ENCODE measurements at regions not wholly inside any gene's neighbourhood (a gene's known extent, or its start where the extent isn't known, plus 50 kb on each side); places are given as distances from the start of the nearest gene placed in this dataset.

DNA sequence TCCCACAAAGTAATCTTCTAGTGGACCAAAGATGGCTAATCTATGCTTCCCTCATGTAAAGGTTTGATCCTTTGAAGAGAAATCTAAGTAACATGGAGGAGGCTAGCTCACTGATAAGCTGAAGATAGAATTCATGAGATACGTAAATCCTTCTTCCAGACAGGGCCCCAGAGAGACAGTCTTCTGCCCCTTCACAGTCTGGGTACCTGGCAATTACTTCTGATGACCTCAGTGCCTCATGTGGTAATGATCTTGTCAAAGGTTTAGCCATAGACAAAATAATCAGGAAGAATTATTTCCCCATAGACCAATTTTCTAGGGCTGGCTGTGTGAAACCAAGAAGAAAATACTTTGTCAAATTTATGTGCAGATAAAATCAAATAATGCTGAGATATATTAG is 495.8 kb downstream of the METTL4 start:
- no peak for DNase-seq

DNA sequence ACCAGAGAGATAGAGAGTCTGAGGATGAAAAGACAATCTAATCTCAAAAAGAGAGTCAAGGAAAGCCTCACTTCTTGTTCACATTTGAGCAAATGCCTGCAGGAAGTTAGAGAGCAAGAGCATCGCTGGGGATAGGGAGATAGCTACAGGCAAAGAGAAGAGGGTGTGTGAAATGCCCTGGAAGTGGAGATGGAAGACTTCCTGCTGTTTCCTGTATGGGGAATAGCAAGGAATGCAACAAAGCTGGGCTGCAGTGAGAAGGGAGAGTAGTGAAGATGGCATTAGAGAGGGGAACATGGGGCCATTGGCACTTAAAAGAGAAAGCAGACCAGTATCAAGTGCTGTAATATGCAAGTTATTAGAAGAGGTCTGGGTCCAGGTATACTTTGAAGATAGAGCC is 488.6 kb downstream of the METTL4 start:
- no peak for DNase-seq

DNA sequence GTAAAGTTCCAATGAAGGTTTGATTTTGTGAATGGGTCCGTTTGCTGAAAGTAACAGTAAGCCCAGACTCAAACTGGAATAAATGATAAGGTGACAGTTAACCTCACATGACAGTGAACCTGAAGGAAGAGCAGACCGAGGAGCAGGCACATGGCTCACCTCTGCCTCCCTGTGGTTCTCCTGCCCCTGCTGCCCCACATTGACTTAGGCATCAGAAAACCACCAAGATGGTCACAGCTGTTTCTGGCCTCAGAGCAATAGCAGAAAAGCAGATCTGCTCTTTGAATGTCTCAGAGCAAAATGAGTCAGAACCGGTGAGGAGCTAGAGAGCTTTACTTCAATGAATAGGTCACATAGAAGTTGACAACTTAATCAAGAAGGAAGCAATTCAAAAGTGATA is 487.6 kb downstream of the METTL4 start:
- no peak for DNase-seq

DNA sequence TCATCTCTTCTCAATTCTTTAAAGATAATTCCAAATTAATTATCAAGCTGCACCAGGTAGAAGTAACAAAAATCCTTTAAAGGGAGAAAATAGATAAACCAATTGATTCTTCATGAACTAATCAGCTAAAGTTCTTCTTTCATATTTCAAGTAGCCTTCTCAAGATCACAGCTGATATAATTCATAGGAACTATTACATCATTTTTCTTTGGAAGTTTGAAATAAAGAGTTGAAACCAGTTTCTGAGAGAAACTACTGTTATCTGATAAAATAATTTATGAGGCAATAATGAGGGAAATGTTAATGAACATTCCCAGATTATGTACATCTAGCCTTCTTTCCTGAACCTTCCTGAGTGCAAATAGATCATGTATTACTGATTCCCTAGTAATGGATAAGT is 484.9 kb downstream of the METTL4 start:
- DNase-seq, result no peak

DNA sequence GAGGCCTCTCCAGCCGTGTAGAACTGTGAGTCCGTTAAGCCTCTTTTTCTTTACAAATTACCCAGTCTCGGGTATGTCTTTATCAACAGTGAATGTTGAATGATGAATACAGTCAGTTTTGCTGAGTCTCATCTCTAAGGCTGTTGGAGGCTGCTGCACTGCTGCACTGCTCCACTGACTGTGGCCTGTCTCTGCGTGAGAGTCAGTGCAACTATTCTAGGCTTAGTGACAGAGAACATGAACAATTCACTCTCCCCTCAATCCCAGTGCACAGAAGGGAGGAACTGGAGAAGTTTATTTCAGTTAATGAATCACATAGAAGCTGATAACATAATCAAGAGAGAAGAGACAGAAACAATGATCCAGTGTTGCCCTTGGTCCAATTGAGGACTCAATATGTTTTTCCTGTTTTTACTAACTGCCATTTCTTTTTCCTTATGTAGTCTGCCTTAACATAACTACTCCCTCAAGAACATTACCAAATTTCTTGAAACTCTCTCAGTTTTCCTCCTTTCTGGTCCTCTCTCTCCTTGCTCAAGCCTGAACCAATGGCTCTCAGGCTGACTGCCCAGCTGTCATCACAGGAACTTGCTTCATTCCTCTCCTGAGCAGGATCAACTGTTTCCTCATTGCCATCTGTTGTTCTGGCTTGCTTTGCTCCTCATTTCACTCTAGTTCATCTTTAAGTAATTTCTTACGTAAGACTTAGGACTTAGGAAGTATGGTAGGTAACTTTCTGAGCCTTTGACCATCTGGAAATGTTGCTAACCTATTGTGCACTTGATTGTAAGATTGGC is 483.2 kb downstream of the METTL4 start:
- no peak for DNase-seq

DNA sequence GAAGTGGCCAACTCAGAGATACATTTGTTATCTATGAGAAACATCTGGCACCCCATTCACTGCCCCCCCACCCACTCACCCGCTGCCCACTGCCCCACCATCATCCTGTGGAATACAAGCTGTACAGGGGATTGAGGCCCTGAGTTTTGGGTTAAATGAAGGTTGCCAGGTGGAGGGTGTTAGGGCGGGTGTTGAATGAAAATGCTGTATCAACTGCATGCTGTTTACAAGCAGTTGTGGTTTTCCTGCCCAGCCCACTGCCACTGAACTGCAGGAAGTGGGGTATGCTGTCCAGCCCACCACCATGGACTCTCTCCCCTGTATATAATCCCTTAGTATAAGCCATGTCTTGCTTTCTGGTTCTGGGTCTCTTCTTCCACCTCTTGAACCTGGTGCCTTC is 481.9 kb downstream of the METTL4 start:
- no peak for DNase-seq

DNA sequence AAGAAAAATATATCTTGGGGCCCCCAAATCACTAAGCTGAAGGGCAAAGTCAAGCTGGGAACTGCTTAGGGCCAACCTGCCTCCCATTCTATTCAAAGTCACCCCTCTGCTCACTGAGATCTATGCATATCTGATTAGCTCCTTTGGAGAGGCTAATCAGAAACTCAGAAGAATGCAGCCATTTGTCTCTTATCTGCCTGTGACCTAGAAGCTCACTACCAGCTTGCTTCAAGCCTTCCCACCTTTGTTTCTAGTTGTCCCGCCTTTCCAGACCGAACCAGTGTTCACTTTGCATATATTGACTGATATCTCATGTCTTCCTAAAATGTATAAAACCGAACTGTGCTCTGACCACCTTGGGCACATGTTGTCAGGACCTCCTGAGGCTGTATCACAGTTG is 479.4 kb downstream of the METTL4 start:
- no peak for DNase-seq

DNA sequence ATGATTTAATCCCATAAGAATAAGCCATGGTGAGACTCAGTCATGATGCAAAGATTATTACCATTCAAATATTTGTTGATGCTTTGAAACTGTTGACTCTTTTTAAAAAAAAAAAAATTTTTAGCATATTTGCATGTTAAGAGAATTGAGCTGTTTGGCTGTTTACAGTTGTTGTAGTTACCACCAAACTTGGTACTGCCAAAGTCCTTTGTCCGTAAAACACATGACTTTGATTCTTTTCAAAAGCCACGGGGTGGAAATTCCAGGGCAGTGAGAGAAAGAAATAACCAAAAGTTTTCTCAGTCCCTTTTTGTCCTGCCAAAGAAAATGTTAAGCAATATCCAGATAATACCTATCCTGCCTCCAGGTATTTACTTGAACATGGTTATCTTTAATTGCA is 474.8 kb downstream of the METTL4 start:
- no peak for DNase-seq

DNA sequence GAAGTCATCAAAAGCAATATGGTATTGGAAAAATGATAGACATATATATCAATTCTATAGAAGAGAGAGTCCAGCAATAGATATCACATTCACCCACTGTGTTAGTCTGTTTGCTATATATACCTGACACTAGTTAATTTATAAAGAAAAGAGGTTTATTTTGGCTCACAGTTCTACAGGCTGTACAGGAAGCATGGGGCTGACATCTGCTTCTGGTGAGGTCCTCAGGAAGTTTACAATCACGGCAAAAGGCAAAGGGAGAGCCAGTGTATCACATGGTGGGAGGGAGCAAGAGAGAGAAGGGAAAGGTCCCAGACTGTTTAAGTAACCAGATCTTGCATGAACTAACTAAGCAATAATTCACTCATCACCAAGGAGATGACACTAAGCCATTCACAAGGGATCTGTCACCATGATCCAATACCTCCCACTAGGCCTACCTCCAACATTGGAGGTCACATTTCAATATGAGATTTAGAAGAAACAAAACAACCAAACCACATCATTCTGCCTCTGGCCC is 470.6 kb downstream of the METTL4 start:
- no peak for DNase-seq

DNA sequence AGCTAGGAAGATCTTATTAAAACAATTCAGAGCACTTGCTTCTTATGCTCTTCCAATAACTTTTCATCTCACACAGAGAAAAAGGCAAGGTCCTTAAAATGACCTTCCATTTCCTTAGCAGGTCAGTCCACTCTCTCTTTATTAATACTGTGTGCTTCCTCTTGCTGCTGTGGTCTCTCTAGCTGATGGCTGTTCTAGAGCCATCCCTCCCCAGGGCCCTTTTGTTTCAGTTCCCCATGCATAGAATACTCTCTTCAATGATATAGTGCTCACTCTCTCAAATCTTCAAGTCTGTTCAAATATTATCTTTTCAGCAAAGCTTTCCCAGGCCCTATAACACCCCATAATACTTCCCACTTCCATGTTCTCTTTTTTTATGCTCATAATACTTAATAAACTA is 469.3 kb downstream of the METTL4 start:
- DNase-seq, result no peak

DNA sequence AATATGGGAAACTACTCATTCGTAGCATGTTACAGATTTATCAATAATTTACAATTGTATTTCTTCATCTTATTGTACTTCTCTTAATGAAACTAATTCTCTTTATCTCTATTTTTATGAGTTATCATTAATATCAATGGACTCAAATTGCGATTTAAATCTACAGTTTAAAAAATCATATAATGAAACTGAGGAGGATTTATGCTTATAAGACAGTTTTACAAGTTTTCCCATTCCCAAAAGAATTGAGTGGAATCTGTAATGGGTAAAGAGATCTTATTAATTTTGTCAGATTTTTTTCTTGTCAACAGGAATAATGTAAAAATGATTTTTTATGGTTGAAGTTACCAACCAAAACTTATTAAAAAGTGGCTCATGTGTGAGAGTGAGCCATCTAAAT is 468.0 kb downstream of the METTL4 start:
- no peak for DNase-seq

DNA sequence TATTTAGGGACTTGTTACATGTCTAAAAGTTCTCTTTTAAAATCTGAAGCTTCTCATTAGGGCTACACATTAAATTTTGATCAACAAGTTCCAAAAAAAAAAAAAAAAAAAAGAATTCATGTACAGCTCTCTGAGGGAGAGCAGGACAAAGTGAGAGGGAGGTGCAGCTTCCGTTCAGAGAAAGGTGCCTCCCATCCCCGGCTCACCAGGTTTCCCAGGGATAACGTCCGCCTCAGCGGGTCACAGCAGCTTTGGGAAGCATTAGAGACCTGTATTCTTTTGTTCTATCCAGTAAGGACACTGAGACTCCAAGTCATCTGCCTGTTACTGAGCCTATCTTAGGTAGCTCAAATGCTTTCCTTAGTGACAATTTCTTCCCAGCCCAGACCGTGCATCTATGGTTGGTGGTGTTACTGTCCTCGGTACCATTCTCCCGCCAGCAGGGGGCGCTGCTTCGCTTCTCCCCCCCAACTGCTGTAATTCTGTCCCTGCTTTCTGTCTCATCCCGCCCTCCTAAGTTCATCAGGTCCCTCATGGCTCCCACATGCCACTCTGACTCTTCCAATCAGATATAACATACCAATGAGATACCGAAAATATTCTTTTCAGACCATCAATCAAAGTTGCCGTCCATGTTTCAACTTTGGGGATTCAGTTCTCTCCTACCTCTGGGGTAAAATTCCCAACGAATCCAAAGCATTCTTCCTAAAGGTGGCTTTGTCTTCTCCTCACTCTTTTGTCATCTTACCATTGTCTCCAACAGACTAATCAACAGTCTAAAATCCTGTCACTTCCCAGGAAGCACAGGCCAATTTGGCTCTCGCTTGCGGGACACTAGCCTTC is 466.5 kb downstream of the METTL4 start:
- peak; percentile 41 for DNase-seq

DNA sequence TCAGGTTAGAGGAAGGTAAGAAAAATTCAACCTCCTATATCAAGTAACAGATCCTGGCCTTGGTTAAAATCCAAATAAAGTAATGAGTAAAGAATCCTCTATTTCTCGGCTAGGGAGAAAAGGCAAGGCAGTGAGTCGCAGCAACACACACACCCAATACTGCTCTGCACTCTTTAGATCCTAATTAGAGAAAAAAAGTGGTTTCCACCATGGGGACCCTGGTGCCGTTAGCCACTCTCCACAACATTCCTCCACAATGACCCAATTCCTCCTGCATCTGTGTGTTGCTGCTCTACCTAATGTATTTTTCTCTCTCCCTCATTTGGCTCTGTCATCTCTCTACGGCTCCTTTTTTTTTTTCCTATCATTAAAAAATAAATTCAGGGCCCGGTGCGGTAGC is 462.7 kb downstream of the METTL4 start:
- DNase-seq, result no peak

DNA sequence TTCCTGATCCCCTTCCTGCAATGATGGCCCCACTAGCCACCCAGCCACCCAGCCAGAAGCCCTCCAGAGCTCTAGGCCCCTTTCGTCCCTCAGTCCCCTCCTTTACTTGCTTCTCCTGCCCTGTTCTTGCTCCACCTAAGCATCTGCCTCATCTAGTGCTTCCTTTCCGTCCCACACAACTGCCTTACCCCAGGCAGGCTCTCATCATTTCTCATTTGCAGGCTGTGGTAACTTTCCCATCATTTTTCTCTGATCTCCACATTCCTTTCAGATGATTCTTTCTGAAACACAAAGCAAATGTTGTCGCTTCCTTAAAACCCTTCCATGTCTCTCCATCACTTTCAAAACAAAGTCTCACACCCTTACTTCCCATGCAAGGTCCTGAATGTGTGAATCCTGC is 459.8 kb downstream of the METTL4 start:
- DNase-seq, result no peak

DNA sequence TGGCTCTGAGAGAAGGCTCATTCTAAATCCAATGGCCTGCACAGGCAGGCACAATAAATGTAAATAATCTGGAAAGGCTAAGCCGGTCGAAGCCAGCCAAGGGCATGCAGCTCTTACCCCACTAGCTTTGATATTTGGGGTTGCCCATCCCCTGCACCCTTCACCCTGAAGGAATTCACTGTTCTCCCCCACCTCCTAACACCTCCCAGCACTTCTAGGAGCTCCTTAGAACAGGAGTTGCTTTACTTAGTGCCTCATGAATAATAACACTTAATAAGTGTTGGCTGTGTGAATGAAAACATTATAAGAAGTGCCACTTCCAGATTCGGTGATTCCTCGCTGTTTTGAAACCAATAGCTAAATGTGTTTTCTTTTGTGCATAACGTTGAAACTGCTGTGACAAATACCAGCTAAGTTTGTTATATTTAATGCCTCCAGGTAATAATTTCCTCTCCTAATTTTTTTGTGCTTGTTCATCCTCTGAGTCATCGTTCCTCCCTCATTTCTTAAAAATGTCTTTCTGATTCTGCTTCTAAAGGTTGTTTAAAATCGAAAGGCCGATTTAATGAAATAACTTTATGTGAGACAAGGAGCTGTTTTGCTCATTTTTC is 458.8 kb downstream of the METTL4 start:
- DNase-seq, result no peak

DNA sequence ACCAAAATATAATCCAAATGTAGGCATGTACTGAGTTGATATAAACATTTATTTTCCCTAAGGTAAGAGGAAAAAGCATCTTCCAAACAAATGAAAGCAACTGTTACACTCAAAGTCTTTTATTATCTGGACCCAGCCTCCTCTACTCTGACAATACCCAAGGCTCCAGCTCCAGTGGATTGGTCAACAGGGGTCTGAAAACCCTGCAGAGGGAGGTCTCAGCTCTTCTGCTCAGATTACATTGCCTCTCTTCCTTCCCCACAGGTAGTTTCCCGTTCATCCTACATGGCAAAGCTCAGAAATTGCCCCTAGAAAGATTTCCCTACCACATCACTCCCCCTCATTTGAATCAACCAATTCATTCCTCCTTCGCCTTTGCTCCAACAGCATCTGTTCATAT is 457.0 kb downstream of the METTL4 start:
- no peak for DNase-seq

DNA sequence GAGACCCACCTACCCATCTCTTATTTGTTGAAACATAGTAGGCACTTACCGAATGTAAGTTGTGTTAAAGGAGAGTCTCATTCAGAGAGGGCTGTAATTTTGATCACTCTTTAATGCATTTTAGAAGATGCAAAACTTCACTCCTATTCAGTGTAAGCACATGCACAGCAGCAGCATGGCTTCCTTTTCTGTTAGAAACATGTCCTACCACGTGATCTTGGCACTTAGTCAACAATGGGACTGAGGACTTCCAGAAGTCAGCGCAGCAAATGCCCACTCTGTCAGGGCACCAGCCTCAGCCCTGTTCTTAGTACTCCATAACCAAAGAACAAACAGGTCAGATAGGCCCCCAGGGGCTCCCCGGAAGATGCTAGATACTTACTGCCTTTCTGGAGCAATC is 456.5 kb downstream of the METTL4 start:
- no peak for DNase-seq

DNA sequence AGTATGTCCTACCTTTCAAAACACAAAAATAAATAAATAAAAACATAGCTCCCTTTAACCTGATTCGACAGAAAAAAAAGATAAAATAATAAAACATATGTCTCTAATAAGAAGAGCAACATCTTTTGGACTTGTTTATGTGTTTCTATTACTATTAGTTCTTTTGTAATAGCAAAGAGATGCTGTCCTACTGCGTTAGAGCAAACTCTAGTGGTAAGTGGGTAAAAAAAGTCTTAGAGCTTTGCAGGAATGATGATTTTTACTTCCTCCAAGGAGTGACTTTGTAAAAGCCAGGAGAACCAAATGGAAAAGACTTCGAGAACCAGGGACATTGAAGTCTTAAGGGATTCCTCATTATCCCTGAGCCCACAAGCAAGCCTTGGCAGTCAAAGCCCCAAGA is 450.1 kb downstream of the METTL4 start:
- no peak for DNase-seq

DNA sequence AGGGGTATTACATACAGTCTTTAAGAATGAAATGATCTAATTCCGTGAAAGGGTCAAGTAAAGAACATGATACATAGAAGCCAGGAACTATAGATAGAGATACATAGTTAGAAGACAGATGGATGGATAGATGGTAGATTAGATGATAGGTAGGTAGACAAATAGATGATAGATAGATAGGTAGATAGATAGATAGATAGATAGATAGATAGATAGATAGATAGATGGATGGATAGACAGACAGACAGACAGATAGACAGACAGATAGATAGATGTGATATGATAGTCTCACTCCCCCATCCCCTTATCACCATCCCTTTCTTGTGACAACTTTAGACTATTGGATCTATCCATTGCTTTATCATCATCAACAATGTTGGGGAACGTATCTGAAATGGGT is 448.2 kb downstream of the METTL4 start:
- no peak for DNase-seq

DNA sequence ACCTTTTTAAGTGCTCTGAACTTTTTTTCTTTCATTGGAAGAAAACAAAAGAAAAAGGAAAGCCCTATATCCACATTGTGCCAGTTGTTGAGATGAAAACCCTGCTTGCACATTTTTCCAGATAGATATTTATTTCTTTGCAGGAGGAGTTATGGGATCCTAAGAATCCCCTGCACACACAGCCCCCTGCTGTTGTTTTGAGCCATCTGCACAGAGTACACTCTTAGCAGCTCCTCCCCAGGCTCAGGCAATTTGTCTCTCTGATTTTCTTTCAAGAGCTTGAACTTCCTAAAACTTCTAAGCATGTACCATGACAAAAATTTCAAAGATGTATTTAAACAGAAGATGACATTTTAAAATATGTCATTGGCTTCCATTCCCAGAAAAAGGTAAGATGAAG is 436.9 kb downstream of the METTL4 start:
- DNase-seq, result no peak

DNA sequence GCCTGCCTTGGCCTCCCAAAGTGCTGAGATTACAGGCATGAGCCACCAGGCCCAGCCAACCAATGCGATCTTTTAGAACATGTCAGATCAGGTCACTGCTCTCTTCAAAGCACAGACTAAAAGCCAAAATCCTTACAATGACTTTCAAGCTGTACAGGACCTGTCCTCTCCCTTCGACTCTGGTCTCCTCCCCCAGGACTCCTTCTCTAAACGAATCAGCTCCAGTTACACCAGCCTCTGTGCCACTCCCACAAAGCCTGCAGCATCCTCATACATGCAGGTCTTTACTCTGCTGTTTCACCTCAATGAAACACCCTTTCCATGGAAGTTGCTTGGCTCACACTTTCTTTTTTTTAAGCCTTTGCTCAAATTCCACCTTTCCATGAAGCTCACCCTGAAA is 436.0 kb downstream of the METTL4 start:
- no peak for DNase-seq

DNA sequence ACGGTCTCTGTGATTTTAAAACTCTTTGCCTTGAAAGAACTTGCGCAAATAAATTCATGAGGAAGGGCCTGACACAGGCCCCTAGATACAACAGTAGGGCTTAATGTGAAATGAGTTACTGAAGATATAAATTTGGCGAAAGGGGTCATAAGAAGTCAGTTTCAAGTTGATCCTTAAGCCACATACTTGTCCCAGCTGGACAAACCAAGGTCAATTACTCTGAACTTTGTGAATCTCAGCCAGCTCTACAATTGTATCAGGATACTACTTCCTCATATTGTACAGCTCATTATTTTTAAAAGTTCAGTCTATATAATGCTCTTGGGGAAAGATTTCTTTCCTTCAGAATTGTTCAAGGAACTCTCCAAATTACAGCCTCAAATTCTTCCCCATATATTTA is 432.8 kb downstream of the METTL4 start:
- DNase-seq, result no peak

DNA sequence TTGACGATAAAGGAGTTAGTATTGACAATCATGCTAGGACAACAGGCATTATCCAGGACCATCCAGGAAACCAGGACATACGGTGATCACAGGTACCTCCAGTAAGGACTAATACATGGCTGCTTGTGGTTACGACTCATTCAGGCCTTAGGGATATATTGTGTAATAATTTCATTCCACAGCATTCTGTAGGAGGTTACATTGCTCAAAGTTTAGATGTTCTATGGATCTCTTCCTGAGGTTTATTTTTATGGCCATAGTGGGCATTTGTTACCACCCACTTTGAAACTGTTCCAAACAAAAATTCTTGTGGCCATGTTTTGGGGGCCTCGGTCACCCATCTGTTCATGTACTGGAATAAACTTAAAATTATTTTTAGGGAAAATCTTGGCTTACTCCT is 431.6 kb downstream of the METTL4 start:
- DNase-seq, result no peak

DNA sequence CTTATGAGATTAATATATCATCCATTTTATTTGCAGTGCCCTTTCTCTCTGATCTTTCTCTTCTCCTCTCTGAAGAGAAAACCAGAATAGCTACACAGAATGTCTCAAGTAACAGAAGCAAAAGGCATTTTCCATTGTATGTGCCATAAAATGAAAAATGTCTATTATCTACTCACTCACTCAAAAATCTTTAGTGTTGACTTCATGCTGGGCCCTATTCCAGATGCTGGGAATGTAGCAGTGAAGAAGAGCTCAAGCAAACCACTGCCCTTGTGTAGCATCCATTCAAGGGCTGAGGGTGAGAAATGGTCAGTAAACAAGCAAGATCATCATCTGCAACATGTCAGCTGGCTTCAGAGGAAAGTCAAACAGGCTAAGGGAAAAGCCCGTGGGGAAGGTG is 427.7 kb downstream of the METTL4 start:
- DNase-seq, result no peak

All from stimulated activated CD4-positive, alpha-beta T cell treated with anti-CD3 and anti-CD28 coated beads, Interleukin-4, amount 100 ng/mL, for 1 hour (primary cell).